Upper lobe of left lung (tissue), 6 donors: ENCODE measurements at regions not wholly inside any gene's neighbourhood (a gene's known extent, or its start where the extent isn't known, plus 50 kb on each side); places are given as distances from the start of the nearest gene placed in this dataset.

Experiments
- ATAC-seq, 2 donors: fragments of 200-7000 bp; cut with Tn5 transposase; one replicate each; pipeline ENCODE4 v1.9.1; 2022; ENCODE audit warnings: mild to moderate bottlenecking in 2 of 2, moderate library complexity in 2 of 2; ENCODE audit not compliant: low FRiP score in 2 of 2
- DNase-seq, 2 donors: peaks; one replicate each; pipeline ENCODE4 v3.0.0-alpha.2; 2019 to 2020
- H3K27ac ChIP-seq, 4 donors: fragments of 200-600 bp; sonication (generic); one replicate each; pipeline ENCODE4 v1.5.1; 2016 to 2019
- H3K27me3 ChIP-seq, 4 donors: fragments of 200-600 bp; sonication (generic); one replicate each; pipeline ENCODE4 v1.5.1; 2017 to 2019
- H3K36me3 ChIP-seq, 4 donors: fragments of 200-600 bp; sonication (generic); one replicate each; pipeline ENCODE4 v1.5.1; 2016 to 2019
- H3K4me1 ChIP-seq, 4 donors: fragments of 200-600 bp; sonication (generic); one replicate each; pipeline ENCODE4 v1.5.1; 2018 to 2019
- H3K4me3 ChIP-seq, 4 donors: fragments of 200-600 bp; sonication (generic); one replicate each; pipeline ENCODE4 v1.5.1; 2017 to 2019; ENCODE audit warnings: mild to moderate bottlenecking in 2 of 4, moderate library complexity in 1 of 4
- H3K9me3 ChIP-seq, 4 donors: fragments of 200-600 bp; sonication (generic); one replicate each; pipeline ENCODE4 v1.5.1; 2018 to 2019
- EP300 ChIP-seq, 4 donors: sonication (generic); formaldehyde crosslinking; IDR thresholded peaks; one replicate each; pipeline ENCODE4 v1.5.1; 2017; ENCODE audit warnings: antibody characterized with exemption in 4 of 4, control low read depth in 2 of 4
- POLR2A ChIP-seq, 4 donors: fragments of 450-650 bp; IDR thresholded peaks; one replicate each; pipeline ENCODE4 v1.5.1; 2016 to 2017; ENCODE audit warnings: antibody characterized with exemption in 4 of 4, mild to moderate bottlenecking in 2 of 4
- POLR2AphosphoS5 ChIP-seq, 2 donors: sonication (generic); formaldehyde crosslinking; IDR thresholded peaks; one replicate each; pipeline ENCODE4 v1.5.1; 2017; ENCODE audit warnings: antibody characterized with exemption in 2 of 2
- WGBS, 2 donors: methylation state at CpG; one replicate each; pipeline ENCODE4 v1.1.5; 2017 to 2018; 5-methylcytosine and 5-hydroxymethylcytosine counted together
- TF ChIP-seq, protein P1 (sequence below), 6 experiments: fragments of 450-650 bp in 4 of 6; fragments of 200-600 bp in 2 of 6; sonication (generic) in 2 of 6; IDR thresholded peaks; one replicate each; pipeline ENCODE4 v1.5.1; 2016 to 2019; ENCODE audit warnings: antibody characterized with exemption in 6 of 6
- donor health status: DM: no; HTN: no; CAD: no; lungs with moderate emphysema.
- donor health status: DM: no; HTN: yes; CAD: no; lungs with severe emphysema.

DNA sequence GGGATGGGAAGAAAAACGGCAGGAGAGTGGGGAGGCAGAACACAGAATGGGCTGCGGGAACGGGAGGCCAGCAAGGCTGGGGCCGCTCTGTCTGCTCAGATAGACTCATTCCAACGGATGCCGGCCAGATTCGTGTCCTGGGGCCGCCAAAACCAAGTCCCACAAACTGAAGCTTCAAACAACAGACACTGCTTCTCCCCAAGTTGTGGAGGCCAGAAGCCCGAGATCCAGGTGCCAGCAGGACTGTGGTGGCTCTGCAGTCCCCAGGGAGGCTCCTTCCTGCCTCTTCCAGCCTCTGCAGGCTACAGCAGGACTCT lies 100.6 kb downstream of the ADRA2C start:
- Histone ChIP-seq H3K27me3 (peaks cover 0 to 14% (median 3%) of the 10 kb centered on the region in 4 donors), H3K27ac (no peak overlapping the region), H3K9me3 (no peaks in the 10 kb centered on the region), H3K4me3 (no peak overlapping the region), H3K36me3 (no peaks in the 10 kb centered on the region), H3K4me1 (peaks cover 0 to 15% (median 0%) of the 10 kb centered on the region in 4 donors)
- TF ChIP-seq EP300 (IDR thresholded peaks at IDR 0.05) (no peak), POLR2A (IDR thresholded peaks at IDR 0.05) (no peak), POLR2AphosphoS5 (IDR thresholded peaks at IDR 0.05) (no peak)
- TF ChIP-seq, protein P1, sequence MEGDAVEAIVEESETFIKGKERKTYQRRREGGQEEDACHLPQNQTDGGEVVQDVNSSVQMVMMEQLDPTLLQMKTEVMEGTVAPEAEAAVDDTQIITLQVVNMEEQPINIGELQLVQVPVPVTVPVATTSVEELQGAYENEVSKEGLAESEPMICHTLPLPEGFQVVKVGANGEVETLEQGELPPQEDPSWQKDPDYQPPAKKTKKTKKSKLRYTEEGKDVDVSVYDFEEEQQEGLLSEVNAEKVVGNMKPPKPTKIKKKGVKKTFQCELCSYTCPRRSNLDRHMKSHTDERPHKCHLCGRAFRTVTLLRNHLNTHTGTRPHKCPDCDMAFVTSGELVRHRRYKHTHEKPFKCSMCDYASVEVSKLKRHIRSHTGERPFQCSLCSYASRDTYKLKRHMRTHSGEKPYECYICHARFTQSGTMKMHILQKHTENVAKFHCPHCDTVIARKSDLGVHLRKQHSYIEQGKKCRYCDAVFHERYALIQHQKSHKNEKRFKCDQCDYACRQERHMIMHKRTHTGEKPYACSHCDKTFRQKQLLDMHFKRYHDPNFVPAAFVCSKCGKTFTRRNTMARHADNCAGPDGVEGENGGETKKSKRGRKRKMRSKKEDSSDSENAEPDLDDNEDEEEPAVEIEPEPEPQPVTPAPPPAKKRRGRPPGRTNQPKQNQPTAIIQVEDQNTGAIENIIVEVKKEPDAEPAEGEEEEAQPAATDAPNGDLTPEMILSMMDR (IDR thresholded peaks at IDR 0.05), result no peak
- WGBS, 2 donors, result 82 to 93% methylated on average over 9 of the region's 9 CpGs
- peak in 1 of 2 donors; percentile 12 for DNase-seq
- ATAC-seq, result no peak

DNA sequence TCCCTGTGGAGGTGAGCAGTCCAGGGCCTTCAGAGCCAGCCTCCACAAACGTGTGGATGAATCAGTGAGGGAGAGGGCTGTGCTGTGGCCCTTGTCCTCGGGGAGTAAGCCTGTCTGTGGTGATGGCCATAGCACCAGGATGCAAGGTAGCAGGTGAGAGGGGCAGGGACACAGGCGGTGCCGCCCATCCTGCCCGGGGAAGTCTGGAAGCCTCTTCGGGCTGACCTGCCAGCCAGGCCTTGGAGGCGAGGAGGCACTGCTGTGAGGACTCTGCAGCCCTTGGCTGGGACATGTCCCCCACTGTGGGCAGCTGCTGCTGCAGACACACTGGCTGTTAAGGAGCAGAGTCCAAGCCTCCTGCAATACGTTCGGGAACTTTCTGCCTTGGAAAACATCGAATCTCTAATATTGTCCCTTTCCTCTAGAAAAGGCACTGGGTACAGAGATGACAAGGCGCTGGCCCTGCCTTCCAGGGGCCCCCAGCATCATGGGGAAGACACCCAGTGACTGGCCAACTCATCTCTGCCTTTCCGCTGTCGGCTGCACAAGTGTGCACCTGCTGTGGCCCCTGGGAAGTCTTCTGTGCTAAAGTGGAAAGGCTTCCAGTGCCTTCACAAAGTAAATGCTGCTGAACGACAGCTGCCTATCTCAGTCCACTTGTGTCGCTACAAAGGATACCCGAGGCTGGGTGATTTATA lies 101.4 kb downstream of the ADRA2C start:
- H3K27me3 ChIP-seq, result peaks cover 0 to 21% (median 4%) of the 10 kb centered on the region in 4 donors
- H3K27ac ChIP-seq, result no peak overlapping the region
- peaks cover 0 to 15% (median 0%) of the 10 kb centered on the region in 4 donors for H3K4me1 ChIP-seq
- ATAC-seq, result no peak
- H3K9me3 ChIP-seq, result no peaks in the 10 kb centered on the region
- H3K36me3 ChIP-seq, result no peaks in the 10 kb centered on the region
- 89 to 98% methylated on average over 7 to 16 of the region's 16 CpGs for WGBS, 2 donors
- peak in 1 of 2 donors; percentile 63 for DNase-seq
- H3K4me3 ChIP-seq, result no peak overlapping the region
- TF ChIP-seq POLR2AphosphoS5 (IDR thresholded peaks at IDR 0.05), result no peak
- TF ChIP-seq POLR2A (IDR thresholded peaks at IDR 0.05), result no peak
- TF ChIP-seq, protein P1 (IDR thresholded peaks at IDR 0.05), result no peak
- TF ChIP-seq EP300 (IDR thresholded peaks at IDR 0.05), result no peak

DNA sequence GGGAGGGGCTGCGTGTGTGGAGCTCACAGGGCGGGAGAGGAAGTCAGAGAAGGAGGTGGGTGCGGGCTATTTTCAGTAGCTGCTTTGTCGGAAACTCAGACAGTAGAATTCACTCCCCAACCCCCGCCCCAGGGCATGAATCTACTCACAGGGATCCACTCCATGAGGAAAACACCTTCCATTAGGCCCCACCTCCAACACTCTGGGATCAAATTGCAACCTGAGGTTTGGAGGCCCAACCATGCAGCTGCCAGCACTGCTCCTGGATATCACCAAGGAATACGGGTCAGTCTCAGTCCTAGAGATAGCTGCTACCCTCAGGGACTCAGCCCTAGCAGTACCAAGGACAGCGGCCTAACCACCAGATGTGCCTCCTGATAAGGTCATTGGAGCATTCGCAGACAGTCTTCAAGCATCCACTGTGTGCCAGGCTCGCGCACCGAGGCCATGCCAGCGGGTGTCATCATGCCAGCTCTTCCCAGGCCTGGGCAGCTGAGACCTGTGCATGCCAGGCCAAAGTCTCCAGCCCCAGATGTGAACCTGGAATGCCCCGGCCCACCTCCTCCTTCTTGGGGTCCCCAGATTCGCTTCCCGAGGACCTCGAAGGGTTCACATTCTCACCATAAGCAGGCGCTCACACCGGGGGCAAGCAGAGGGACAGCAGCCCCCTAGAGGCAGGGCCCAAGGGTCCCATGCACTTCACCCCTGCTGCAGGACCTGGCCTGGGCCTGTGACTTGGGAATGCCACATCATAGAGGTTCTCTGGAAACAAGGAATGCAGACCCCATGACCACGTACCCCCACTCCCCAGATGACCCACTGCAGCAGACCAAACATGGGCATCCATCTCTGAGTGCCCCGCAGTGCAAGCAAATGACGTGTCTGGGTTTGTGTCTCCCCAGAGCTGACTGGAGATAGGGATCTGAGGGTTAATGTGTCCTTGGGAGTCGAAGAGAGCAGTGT lies 102.3 kb downstream of the ADRA2C start:
- Histone ChIP-seq H3K36me3 (no peaks in the 10 kb centered on the region), H3K4me3 (no peak overlapping the region), H3K27me3 (peaks cover 0 to 29% (median 4%) of the 10 kb centered on the region in 4 donors), H3K27ac (no peak overlapping the region), H3K9me3 (no peaks in the 10 kb centered on the region), H3K4me1 (peaks cover 0 to 10% (median 0%) of the 10 kb centered on the region in 4 donors)
- 76 to 80% methylated on average over 11 to 22 of the region's 22 CpGs for WGBS, 2 donors
- DNase-seq (no peak), ATAC-seq (no peak)
- TF ChIP-seq POLR2AphosphoS5 (IDR thresholded peaks at IDR 0.05), result no peak

DNA sequence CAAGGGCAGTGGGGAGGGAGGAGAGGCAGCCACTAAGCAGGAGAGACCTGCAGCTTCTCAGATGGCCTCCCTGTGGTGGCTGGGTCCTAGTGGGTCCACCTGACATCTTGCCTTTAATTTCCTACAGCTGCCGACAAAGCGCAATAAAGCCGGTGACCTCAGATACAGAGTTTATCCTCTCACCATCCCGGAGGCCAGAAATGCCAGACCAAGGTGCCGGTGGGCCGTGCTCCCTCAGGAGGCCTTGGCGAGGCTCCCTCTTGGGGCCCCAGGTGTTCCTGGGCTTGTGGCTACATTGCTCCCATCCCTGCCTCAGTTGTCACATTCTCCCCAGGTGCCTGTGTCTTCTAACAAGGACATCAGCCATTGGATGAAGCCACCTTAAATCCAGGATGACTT lies 103.0 kb downstream of the ADRA2C start:
- TF ChIP-seq POLR2AphosphoS5 (IDR thresholded peaks at IDR 0.05) (no peak), POLR2A (IDR thresholded peaks at IDR 0.05) (no peak), EP300 (IDR thresholded peaks at IDR 0.05) (no peak)
- TF ChIP-seq, protein P1 (IDR thresholded peaks at IDR 0.05), result no peak
- ATAC-seq, result no peak
- no peak overlapping the region for H3K27ac ChIP-seq
- peak in 1 of 2 donors; percentile 14 for DNase-seq
- 94% methylated on average over 7 of the region's 7 CpGs; no CpG with 5 or more reads in 1 of the 2 donors for WGBS, 2 donors
- H3K27me3 ChIP-seq, result peaks cover 0 to 36% (median 4%) of the 10 kb centered on the region in 4 donors
- no peaks in the 10 kb centered on the region for H3K9me3 ChIP-seq
- no peaks in the 10 kb centered on the region for H3K36me3 ChIP-seq
- H3K4me3 ChIP-seq, result no peak overlapping the region
- H3K4me1 ChIP-seq, result peaks cover 0 to 10% (median 0%) of the 10 kb centered on the region in 4 donors
